Urinary bladder (tissue), 3 donors: ENCODE measurements at regions not wholly inside any gene's neighbourhood (a gene's known extent, or its start where the extent isn't known, plus 50 kb on each side); places are given as distances from the start of the nearest gene placed in this dataset.

Experiments
- DNase-seq: peaks from one replicate; pipeline ENCODE4 v3.0.0-alpha.2; 2015; ENCODE audit errors: extremely low spot score
- H3K27ac ChIP-seq: one replicate; pipeline ENCODE4 v1.5.1; 2013; ENCODE audit warnings: low read depth, mild to moderate bottlenecking, moderate library complexity
- H3K36me3 ChIP-seq: one replicate; pipeline ENCODE4 v1.6.1; 2013; ENCODE audit warnings: mild to moderate bottlenecking, moderate library complexity; ENCODE audit not compliant: insufficient read depth
- H3K4me1 ChIP-seq: one replicate; pipeline ENCODE4 v1.6.1; 2013; ENCODE audit warnings: mild to moderate bottlenecking, moderate library complexity; ENCODE audit not compliant: insufficient read depth
- H3K4me3 ChIP-seq: one replicate; pipeline ENCODE4 v1.5.1; 2013; ENCODE audit warnings: low read depth, low read length
- WGBS: extraction: QIAGEN DNeasy Blood & Tissue Kit; methylation state at CpG from one replicate; pipeline ENCODE4 v1.1.7; 2013; 5-methylcytosine and 5-hydroxymethylcytosine counted together
- donor health status: healthy with polysubstance abuse.
- donor health status: healthy.

- Histone ChIP-seq H3K4me1 (no peaks in the 10 kb centered on the region), H3K27ac (no peak overlapping the region), H3K36me3 (no peaks in the 10 kb centered on the region), H3K4me3 (no peak overlapping the region)
- no peak for DNase-seq
These were observed 78.3 kb downstream of the RAMP3 start for GRCh38 chr7:45235905-45236304.

- no peaks in the 10 kb centered on the region for H3K36me3 ChIP-seq
- no peak for DNase-seq
- H3K4me3 ChIP-seq, result no peak overlapping the region
- no peak overlapping the region for H3K27ac ChIP-seq
- WGBS, result 36% methylated on average over 1 of the region's 1 CpG
- no peaks in the 10 kb centered on the region for H3K4me1 ChIP-seq
These were observed 79.1 kb downstream of the RAMP3 start for GRCh38 chr7:45236666-45237065.

GRCh38 chr7:45237788-45238461 lies 80.3 kb downstream of the RAMP3 start:
- DNase-seq, result no peak
- Histone ChIP-seq H3K27ac (no peak overlapping the region), H3K4me3 (no peak overlapping the region), H3K4me1 (no peaks in the 10 kb centered on the region), H3K36me3 (no peaks in the 10 kb centered on the region)
- WGBS, result 71% methylated on average over 13 of the region's 13 CpGs

GRCh38 chr7:45238806-45239205 lies 81.2 kb downstream of the RAMP3 start:
- DNase-seq, result no peak
- 67% methylated on average over 5 of the region's 5 CpGs for WGBS
- no peak overlapping the region for H3K4me3 ChIP-seq
- H3K27ac ChIP-seq, result no peak overlapping the region
- no peaks in the 10 kb centered on the region for H3K4me1 ChIP-seq
- H3K36me3 ChIP-seq, result no peaks in the 10 kb centered on the region

- DNase-seq, result no peak
- no peaks in the 10 kb centered on the region for H3K36me3 ChIP-seq
- no peak overlapping the region for H3K27ac ChIP-seq
- H3K4me1 ChIP-seq, result no peaks in the 10 kb centered on the region
- H3K4me3 ChIP-seq, result no peak overlapping the region
- WGBS, result 49% methylated on average over 6 of the region's 6 CpGs
These were observed 81.9 kb downstream of the RAMP3 start for GRCh38 chr7:45239486-45239885.

- H3K4me1 ChIP-seq, result no peaks in the 10 kb centered on the region
- 68% methylated on average over 7 of the region's 7 CpGs for WGBS
- no peak overlapping the region for H3K4me3 ChIP-seq
- DNase-seq, result no peak
- H3K36me3 ChIP-seq, result no peaks in the 10 kb centered on the region
- no peak overlapping the region for H3K27ac ChIP-seq
These were observed 82.7 kb downstream of the RAMP3 start for GRCh38 chr7:45240273-45240771.

GRCh38 chr7:45240926-45241325 lies 83.3 kb downstream of the RAMP3 start:
- no peak overlapping the region for H3K4me3 ChIP-seq
- H3K27ac ChIP-seq, result no peak overlapping the region
- no peak for DNase-seq
- no peaks in the 10 kb centered on the region for H3K4me1 ChIP-seq
- WGBS, result 85% methylated on average over 4 of the region's 4 CpGs
- no peaks in the 10 kb centered on the region for H3K36me3 ChIP-seq

GRCh38 chr7:45241339-45242109 lies 83.9 kb downstream of the RAMP3 start:
- Histone ChIP-seq H3K27ac (no peak overlapping the region), H3K4me1 (no peaks in the 10 kb centered on the region), H3K36me3 (no peaks in the 10 kb centered on the region), H3K4me3 (no peak overlapping the region)
- 75% methylated on average over 11 of the region's 11 CpGs for WGBS
- no peak for DNase-seq

- H3K36me3 ChIP-seq, result no peaks in the 10 kb centered on the region
- no peaks in the 10 kb centered on the region for H3K4me1 ChIP-seq
- H3K27ac ChIP-seq, result no peak overlapping the region
- WGBS, result 76% methylated on average over 4 of the region's 4 CpGs
- no peak overlapping the region for H3K4me3 ChIP-seq
- DNase-seq, result no peak
These were observed 84.7 kb downstream of the RAMP3 start for GRCh38 chr7:45242261-45242660.

- WGBS, result 89% methylated on average over 3 of the region's 3 CpGs
- no peaks in the 10 kb centered on the region for H3K4me1 ChIP-seq
- H3K4me3 ChIP-seq, result no peak overlapping the region
- DNase-seq, result no peak
- no peak overlapping the region for H3K27ac ChIP-seq
- H3K36me3 ChIP-seq, result no peaks in the 10 kb centered on the region
These were observed 85.1 kb downstream of the RAMP3 start for GRCh38 chr7:45242698-45243097.

- no peaks in the 10 kb centered on the region for H3K4me1 ChIP-seq
- 88% methylated on average over 2 of the region's 2 CpGs for WGBS
- H3K27ac ChIP-seq, result no peak overlapping the region
- H3K4me3 ChIP-seq, result no peak overlapping the region
- no peaks in the 10 kb centered on the region for H3K36me3 ChIP-seq
- DNase-seq, result no peak
These were observed 87.4 kb downstream of the RAMP3 start for GRCh38 chr7:45244981-45245380.

GRCh38 chr7:45246339-45246738 lies 88.7 kb downstream of the RAMP3 start:
- Histone ChIP-seq H3K4me1 (no peaks in the 10 kb centered on the region), H3K27ac (no peak overlapping the region), H3K36me3 (no peaks in the 10 kb centered on the region), H3K4me3 (no peak overlapping the region)
- DNase-seq, result no peak
- 78% methylated on average over 3 of the region's 3 CpGs for WGBS

GRCh38 chr7:45252248-45252647 lies 94.7 kb downstream of the RAMP3 start:
- WGBS, result 63% methylated on average over 6 of the region's 6 CpGs
- Histone ChIP-seq H3K4me3 (no peak overlapping the region), H3K4me1 (no peaks in the 10 kb centered on the region), H3K36me3 (no peaks in the 10 kb centered on the region), H3K27ac (no peak overlapping the region)
- no peak for DNase-seq

GRCh38 chr7:45252857-45253256 lies 95.3 kb downstream of the RAMP3 start:
- no peaks in the 10 kb centered on the region for H3K4me1 ChIP-seq
- no peak overlapping the region for H3K27ac ChIP-seq
- no peak for DNase-seq
- no peak overlapping the region for H3K4me3 ChIP-seq
- no peaks in the 10 kb centered on the region for H3K36me3 ChIP-seq
